ENCODE measurements at regions not wholly inside any gene's neighbourhood (a gene's known extent, or its start where the extent isn't known, plus 50 kb on each side); places are given as distances from the start of the nearest gene placed in this dataset.

GRCh38 chr3:132256989-132257388 lies 60.2 kb upstream of the ACP3 start:
- Histone ChIP-seq H3K27ac (ENCODE audit: low read length) (no peak overlapping the region), H4K20me1 (ENCODE audit: low read length) (no peaks in the 10 kb centered on the region), H3K79me2 (ENCODE audit: low read length) (no peaks in the 10 kb centered on the region), H3K27me3 (ENCODE audit: low read length) (no peaks in the 10 kb centered on the region), H3K4me1 (ENCODE audit: insufficient read depth, low read length) (peaks cover 28% of the 10 kb centered on the region), H3K9me3 (ENCODE audit: low read length) (no peaks in the 10 kb centered on the region), H3K9ac (ENCODE audit: low read length) (no peak overlapping the region), H3K9me2 (replicated peaks; ENCODE audit: low read length) (no peaks in the 10 kb centered on the region), H2AFZ (ENCODE audit: low read length) (no peak overlapping the region), H3K36me3 (ENCODE audit: low read depth, low read length) (no peaks in the 10 kb centered on the region), H3K4me3 (ENCODE audit: low read length) (no peak overlapping the region), H3F3A (ENCODE audit: low read length, unreplicated experiment) (no peaks in the 10 kb centered on the region), H3K4me2 (ENCODE audit: low read length) (no peak overlapping the region)
- TF ChIP-seq EZH2 (IDR thresholded peaks at IDR 0.05; ENCODE audit: low read length, unreplicated experiment): no peak
- peak; percentile 75 for TF ChIP-seq CTCF (conservative IDR thresholded peaks at IDR 0.05; ENCODE audit: low read depth, low read length)
- POLR2A ChIA-PET (ENCODE audit: unreplicated experiment): interaction anchor here (0.6 kb wide), 1 partner anchor 49 kb away, joined by 3 read pairs; no protein-coding TSS in a partner anchor
- CTCF ChIA-PET: interaction anchor here (0.6 to 1.8 kb wide), 4 partner anchors 12 to 86 kb away, joined by 3 to 33 read pairs (median 7); no protein-coding TSS in a partner anchor
- BruUV-seq (replicated peaks): no TSS peak
- peak; percentile 70 for DNase-seq
- intact Hi-C loops (cut with micrococcal nuclease): loop anchor here (1.0 to 5.0 kb wide), 4 partner anchors 12 to 142 kb away; no protein-coding TSS in a partner anchor
- ATAC-seq: peak; percentile 38

DNA sequence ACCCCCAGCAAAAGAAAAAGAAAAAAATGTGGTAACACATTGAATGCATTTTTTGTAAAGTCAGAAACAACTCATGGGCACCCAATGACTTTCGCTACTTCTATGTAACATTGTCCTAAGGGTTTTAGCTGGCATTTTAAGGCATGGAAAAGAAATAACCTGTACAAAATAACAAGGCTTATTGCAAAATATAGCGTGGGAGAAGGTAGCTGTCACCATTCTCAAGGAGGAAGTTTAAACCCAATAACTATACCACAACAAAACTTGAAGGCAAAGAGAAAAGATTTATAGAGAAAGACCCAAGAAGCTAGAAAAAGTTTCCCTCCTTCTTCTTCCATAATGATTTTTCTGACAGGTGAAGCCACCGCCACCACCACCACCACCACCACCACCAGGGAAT lies 55.7 kb upstream of the ACP3 start:
- ATAC-seq (no peak), DNase-seq (no peak)
- TF ChIP-seq CTCF (conservative IDR thresholded peaks at IDR 0.05; ENCODE audit: low read depth, low read length) (no peak), EZH2phosphoT487 (IDR thresholded peaks at IDR 0.05; ENCODE audit: borderline replicate concordance, low read length) (no peak), EZH2 (IDR thresholded peaks at IDR 0.05; ENCODE audit: low read length, unreplicated experiment) (no peak)
- H3F3A ChIP-seq (ENCODE audit: low read length, unreplicated experiment): no peaks in the 10 kb centered on the region
- H3K4me2 ChIP-seq (ENCODE audit: low read length): no peak overlapping the region
- H3K4me3 ChIP-seq (ENCODE audit: low read length): no peak overlapping the region
- no peaks in the 10 kb centered on the region for H3K27me3 ChIP-seq (ENCODE audit: low read length)
- H3K27ac ChIP-seq (ENCODE audit: low read length): no peak overlapping the region
- no peaks in the 10 kb centered on the region; the same call in 1 of the 2 replicates for H3K4me1 ChIP-seq (ENCODE audit: insufficient read depth, low read length)
- ChIA-PET POLR2A (ENCODE audit: unreplicated experiment) (no interaction called here), CTCF (no interaction called here)
- intact Hi-C loops (cut with micrococcal nuclease): no loop called here
- no peaks in the 10 kb centered on the region for H3K9me3 ChIP-seq (ENCODE audit: low read length)
- BruUV-seq (replicated peaks): no TSS peak
- no peaks in the 10 kb centered on the region for H4K20me1 ChIP-seq (ENCODE audit: low read length)
- H2AFZ ChIP-seq (ENCODE audit: low read length): no peak overlapping the region
- H3K36me3 ChIP-seq (ENCODE audit: low read depth, low read length): no peaks in the 10 kb centered on the region
- H3K9me2 ChIP-seq (replicated peaks; ENCODE audit: low read length): no peaks in the 10 kb centered on the region
- no peaks in the 10 kb centered on the region for H3K79me2 ChIP-seq (ENCODE audit: low read length)
- no peak overlapping the region for H3K9ac ChIP-seq (ENCODE audit: low read length)

GRCh38 chr3:132262305-132262704 lies 54.9 kb upstream of the ACP3 start:
- Histone ChIP-seq H3K4me3 (ENCODE audit: low read length) (no peak overlapping the region), H3K4me1 (ENCODE audit: insufficient read depth, low read length) (no peaks in the 10 kb centered on the region), H3K36me3 (ENCODE audit: low read depth, low read length) (no peaks in the 10 kb centered on the region), H3K79me2 (ENCODE audit: low read length) (no peaks in the 10 kb centered on the region), H3F3A (ENCODE audit: low read length, unreplicated experiment) (no peaks in the 10 kb centered on the region), H3K27ac (ENCODE audit: low read length) (no peak overlapping the region), H3K9me2 (replicated peaks; ENCODE audit: low read length) (no peaks in the 10 kb centered on the region), H2AFZ (ENCODE audit: low read length) (no peak overlapping the region), H3K9me3 (ENCODE audit: low read length) (no peaks in the 10 kb centered on the region), H3K9ac (ENCODE audit: low read length) (no peak overlapping the region), H3K4me2 (ENCODE audit: low read length) (no peak overlapping the region), H3K27me3 (ENCODE audit: low read length) (no peaks in the 10 kb centered on the region), H4K20me1 (ENCODE audit: low read length) (no peaks in the 10 kb centered on the region)
- no TSS peak for BruUV-seq (replicated peaks)
- TF ChIP-seq CTCF (conservative IDR thresholded peaks at IDR 0.05; ENCODE audit: low read depth, low read length) (no peak), EZH2 (IDR thresholded peaks at IDR 0.05; ENCODE audit: low read length, unreplicated experiment) (no peak), EZH2phosphoT487 (IDR thresholded peaks at IDR 0.05; ENCODE audit: borderline replicate concordance, low read length) (no peak)
- intact Hi-C loops (cut with micrococcal nuclease): no loop called here
- CTCF ChIA-PET: no interaction called here
- ATAC-seq (no peak), DNase-seq (no peak)
- POLR2A ChIA-PET (ENCODE audit: unreplicated experiment): no interaction called here

Measured in PC-3 (cell line).